ENCODE measurements at regions not wholly inside any gene's neighbourhood (a gene's known extent, or its start where the extent isn't known, plus 50 kb on each side); places are given as distances from the start of the nearest gene placed in this dataset.

GRCh38 chr5:171569065-171569712, 149.7 kb downstream of the FGF18 start:
- TF ChIP-seq EZH2phosphoT487 (IDR thresholded peaks at IDR 0.05; ENCODE audit: insufficient read depth, low read depth) (no peak), EZH2 (IDR thresholded peaks at IDR 0.05; ENCODE audit: insufficient read depth, poor library complexity, severe bottlenecking) (no peak)
- no peaks in the 10 kb centered on the region for H3K4me1 ChIP-seq (ENCODE audit: insufficient read depth)
- H3K36me3 ChIP-seq (ENCODE audit: low read depth): no peaks in the 10 kb centered on the region
- H3K9ac ChIP-seq: no peak overlapping the region
- H3K27me3 ChIP-seq (replicated peaks; ENCODE audit: insufficient read depth): no peaks in the 10 kb centered on the region
- H2AFZ ChIP-seq: no peak overlapping the region
- H3K9me3 ChIP-seq (ENCODE audit: low read depth): no peaks in the 10 kb centered on the region
- H3K4me2 ChIP-seq (ENCODE audit: unreplicated experiment): no peak overlapping the region
- no peaks in the 10 kb centered on the region for H3K79me2 ChIP-seq (ENCODE audit: insufficient read depth)
- in situ Hi-C loops (cut with MboI): no loop called here
- H4K20me1 ChIP-seq (ENCODE audit: insufficient read depth): no peaks in the 10 kb centered on the region
- H3F3A ChIP-seq (ENCODE audit: insufficient read depth): no peaks in the 10 kb centered on the region
- H3K4me3 ChIP-seq: no peak overlapping the region
- no peaks in the 10 kb centered on the region for H3K9me2 ChIP-seq (ENCODE audit: insufficient read depth)
- WGBS, 2 experiments (ENCODE audit: low coverage in 1 of 2, low lambda C conversion rate in 2 of 2, missing lambda C conversion rate in 2 of 2): 0% methylated on average over 1 of the region's 1 CpG
- no peak for DNase-seq
- no peak overlapping the region for H3K27ac ChIP-seq

- no peaks in the 10 kb centered on the region for H3K79me2 ChIP-seq (ENCODE audit: insufficient read depth)
- no peak for DNase-seq
- H3K36me3 ChIP-seq (ENCODE audit: low read depth): no peaks in the 10 kb centered on the region
- no peak overlapping the region for H3K27ac ChIP-seq
- no peaks in the 10 kb centered on the region for H3K27me3 ChIP-seq (replicated peaks; ENCODE audit: insufficient read depth)
- in situ Hi-C loops (cut with MboI): no loop called here
- H3K4me2 ChIP-seq (ENCODE audit: unreplicated experiment): no peak overlapping the region
- 34 to 51% methylated on average over 2 of the region's 2 CpGs for WGBS, 2 experiments (ENCODE audit: low coverage in 1 of 2, low lambda C conversion rate in 2 of 2, missing lambda C conversion rate in 2 of 2)
- H4K20me1 ChIP-seq (ENCODE audit: insufficient read depth): no peaks in the 10 kb centered on the region
- H3K4me3 ChIP-seq: no peak overlapping the region
- H3K9ac ChIP-seq: no peak overlapping the region
- no peaks in the 10 kb centered on the region for H3K9me2 ChIP-seq (ENCODE audit: insufficient read depth)
- H3K4me1 ChIP-seq (ENCODE audit: insufficient read depth): no peaks in the 10 kb centered on the region
- no peak overlapping the region for H2AFZ ChIP-seq
- no peaks in the 10 kb centered on the region for H3F3A ChIP-seq (ENCODE audit: insufficient read depth)
- TF ChIP-seq EZH2 (IDR thresholded peaks at IDR 0.05; ENCODE audit: insufficient read depth, poor library complexity, severe bottlenecking) (no peak), EZH2phosphoT487 (IDR thresholded peaks at IDR 0.05; ENCODE audit: insufficient read depth, low read depth) (no peak)
- no peaks in the 10 kb centered on the region for H3K9me3 ChIP-seq (ENCODE audit: low read depth)
Measured at GRCh38 chr5:171570244-171570825, 150.9 kb downstream of the FGF18 start.

- DNase-seq: peak; percentile 67
- Histone ChIP-seq H3K27me3 (replicated peaks; ENCODE audit: insufficient read depth) (peaks cover 2% of the 10 kb centered on the region; the same call in 1 of the 2 replicates), H3K9me2 (ENCODE audit: insufficient read depth) (no peaks in the 10 kb centered on the region), H4K20me1 (ENCODE audit: insufficient read depth) (no peaks in the 10 kb centered on the region), H3K9me3 (ENCODE audit: low read depth) (no peaks in the 10 kb centered on the region), H3K36me3 (ENCODE audit: low read depth) (no peaks in the 10 kb centered on the region), H2AFZ (no peak overlapping the region), H3K4me2 (ENCODE audit: unreplicated experiment) (no peak overlapping the region), H3K9ac (no peak overlapping the region), H3K4me3 (no peak overlapping the region), H3F3A (ENCODE audit: insufficient read depth) (no peaks in the 10 kb centered on the region), H3K27ac (no peak overlapping the region), H3K4me1 (ENCODE audit: insufficient read depth) (no peaks in the 10 kb centered on the region), H3K79me2 (ENCODE audit: insufficient read depth) (no peaks in the 10 kb centered on the region)
- TF ChIP-seq EZH2phosphoT487 (IDR thresholded peaks at IDR 0.05; ENCODE audit: insufficient read depth, low read depth) (no peak), EZH2 (IDR thresholded peaks at IDR 0.05; ENCODE audit: insufficient read depth, poor library complexity, severe bottlenecking) (no peak)
- WGBS, 2 experiments (ENCODE audit: low coverage in 1 of 2, low lambda C conversion rate in 2 of 2, missing lambda C conversion rate in 2 of 2): 22 to 24% methylated on average over 3 of the region's 3 CpGs
- in situ Hi-C loops (cut with MboI): no loop called here
Measured at GRCh38 chr5:171571663-171572062, 152.2 kb downstream of the FGF18 start.

- H3K27ac ChIP-seq: no peak overlapping the region
- H3K79me2 ChIP-seq (ENCODE audit: insufficient read depth): no peaks in the 10 kb centered on the region
- no peak overlapping the region for H3K9ac ChIP-seq
- no peak overlapping the region for H2AFZ ChIP-seq
- H3K4me2 ChIP-seq (ENCODE audit: unreplicated experiment): no peak overlapping the region
- H3K9me3 ChIP-seq (ENCODE audit: low read depth): no peaks in the 10 kb centered on the region
- no peaks in the 10 kb centered on the region for H3K4me1 ChIP-seq (ENCODE audit: insufficient read depth)
- no peaks in the 10 kb centered on the region for H3K36me3 ChIP-seq (ENCODE audit: low read depth)
- H4K20me1 ChIP-seq (ENCODE audit: insufficient read depth): no peaks in the 10 kb centered on the region
- no peak for DNase-seq
- no peaks in the 10 kb centered on the region for H3K9me2 ChIP-seq (ENCODE audit: insufficient read depth)
- H3F3A ChIP-seq (ENCODE audit: insufficient read depth): no peaks in the 10 kb centered on the region
- no peak overlapping the region for H3K4me3 ChIP-seq
- peaks cover 13% of the 10 kb centered on the region for H3K27me3 ChIP-seq (replicated peaks; ENCODE audit: insufficient read depth)
- 76 to 78% methylated on average over 2 of the region's 2 CpGs for WGBS, 2 experiments (ENCODE audit: low coverage in 1 of 2, low lambda C conversion rate in 2 of 2, missing lambda C conversion rate in 2 of 2)
- TF ChIP-seq EZH2 (IDR thresholded peaks at IDR 0.05; ENCODE audit: insufficient read depth, poor library complexity, severe bottlenecking) (no peak), EZH2phosphoT487 (IDR thresholded peaks at IDR 0.05; ENCODE audit: insufficient read depth, low read depth) (no peak)
- in situ Hi-C loops (cut with MboI): no loop called here
Measured at GRCh38 chr5:171573021-171573420, 153.6 kb downstream of the FGF18 start.

Data from GM23248 (cell line).